ENCODE measurements at regions not wholly inside any gene's neighbourhood (a gene's known extent, or its start where the extent isn't known, plus 50 kb on each side); places are given as distances from the start of the nearest gene placed in this dataset.
"Not testable (repeated sequence)": the region's sequence is repeated elsewhere in the genome, so short reads cannot be mapped to it uniquely, and the experiment has no call there.

DNA sequence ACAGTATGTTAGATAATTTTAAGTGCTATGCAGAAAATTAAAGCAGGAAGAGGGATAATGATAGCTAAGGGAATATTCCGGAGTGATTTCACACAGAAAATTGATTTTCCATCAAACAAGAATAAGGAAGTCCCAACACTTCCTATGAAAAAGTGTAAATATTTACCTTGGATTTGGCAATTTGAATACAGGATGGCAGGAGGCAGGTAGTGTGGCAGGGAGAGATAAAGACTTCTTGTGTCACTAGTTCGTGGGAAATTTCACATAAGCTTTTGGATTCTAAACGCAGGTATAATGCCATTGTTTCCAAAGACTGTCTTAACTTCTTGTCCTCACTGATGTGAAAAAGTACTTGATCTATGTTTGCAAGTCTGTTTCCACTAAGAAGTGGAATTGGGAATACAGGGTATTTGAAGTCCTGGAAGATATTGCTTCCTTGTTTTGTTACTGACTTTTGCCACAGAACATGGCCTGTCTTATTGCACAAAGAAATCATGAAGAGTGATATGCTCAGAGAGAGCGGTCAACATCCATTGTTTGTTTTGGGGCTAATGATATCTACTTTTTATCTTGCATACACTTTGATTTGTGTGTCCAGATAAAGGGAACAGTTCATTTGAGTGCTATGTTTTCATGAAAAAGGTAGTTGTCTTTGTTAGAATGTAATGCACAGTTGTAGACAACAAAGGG lies 1216.1 kb upstream of the FAM98A start:
- DNase-seq (ENCODE audit: low spot score) = no peak

DNA sequence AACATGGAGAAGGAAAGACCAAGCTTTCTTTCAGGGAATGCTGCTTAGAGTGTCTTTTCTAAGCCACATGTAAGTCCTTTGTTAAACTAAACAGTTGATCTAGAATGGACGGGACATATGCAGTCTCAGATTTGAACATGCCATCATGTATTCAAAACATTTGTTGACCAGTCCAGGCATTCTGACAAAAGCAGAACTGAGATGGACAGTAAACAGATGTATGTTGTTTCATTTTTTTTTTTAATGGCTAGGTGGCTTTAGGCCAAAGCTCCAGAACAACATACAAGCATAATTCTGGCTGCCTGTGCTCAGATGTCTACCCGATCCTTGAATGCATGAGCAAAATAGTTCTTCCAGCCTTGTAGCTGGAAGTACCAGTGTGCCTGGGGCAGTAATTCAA lies 1211.4 kb upstream of the FAM98A start:
- no peak for DNase-seq (ENCODE audit: low spot score)

DNA sequence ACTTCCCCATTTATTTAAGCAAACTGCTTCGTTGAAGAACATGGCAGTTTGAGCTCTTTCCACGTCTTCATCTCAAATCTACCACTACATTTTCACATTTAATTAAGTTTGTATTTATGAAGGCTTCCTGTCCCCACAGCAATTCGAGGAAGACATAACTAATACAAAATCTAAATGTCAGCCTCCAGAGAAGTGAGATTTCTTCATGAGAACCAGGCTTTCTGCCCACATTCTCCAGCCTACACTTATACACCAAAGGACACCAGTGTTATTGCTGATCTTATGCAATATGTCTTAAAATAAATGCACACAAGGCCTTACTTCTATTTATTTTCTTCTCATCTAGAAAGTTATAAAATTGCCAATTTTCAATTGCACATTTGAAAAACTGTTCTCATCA lies 1209.3 kb upstream of the FAM98A start:
- DNase-seq (ENCODE audit: low spot score) = no peak

- DNase-seq (ENCODE audit: low spot score) = no peak
Observed at GRCh38 chr2:34806891-34807290, 1207.8 kb upstream of the FAM98A start.

- DNase-seq (ENCODE audit: low spot score) = no peak
Observed at GRCh38 chr2:34806396-34806795, 1207.3 kb upstream of the FAM98A start.

DNA sequence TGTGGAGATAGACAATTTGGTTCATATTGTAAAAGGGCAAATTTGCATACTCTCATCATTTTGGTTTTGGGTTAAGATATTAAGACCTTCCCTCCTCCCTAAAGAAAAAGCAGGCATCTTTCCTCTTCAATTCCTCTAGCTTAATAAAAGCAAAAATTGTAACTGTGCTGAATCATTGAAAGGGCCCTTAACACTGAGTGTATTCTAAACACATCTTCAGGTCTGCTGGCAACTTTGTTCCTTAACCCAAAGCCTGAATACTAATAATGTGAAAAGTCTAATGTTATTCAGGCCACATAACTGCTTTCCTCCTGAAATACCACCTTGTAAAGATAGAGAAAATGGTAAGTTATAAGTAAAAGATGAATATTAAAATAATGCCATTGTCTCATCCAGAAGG lies 1200.5 kb upstream of the FAM98A start:
- DNase-seq (ENCODE audit: low spot score) = no peak

DNA sequence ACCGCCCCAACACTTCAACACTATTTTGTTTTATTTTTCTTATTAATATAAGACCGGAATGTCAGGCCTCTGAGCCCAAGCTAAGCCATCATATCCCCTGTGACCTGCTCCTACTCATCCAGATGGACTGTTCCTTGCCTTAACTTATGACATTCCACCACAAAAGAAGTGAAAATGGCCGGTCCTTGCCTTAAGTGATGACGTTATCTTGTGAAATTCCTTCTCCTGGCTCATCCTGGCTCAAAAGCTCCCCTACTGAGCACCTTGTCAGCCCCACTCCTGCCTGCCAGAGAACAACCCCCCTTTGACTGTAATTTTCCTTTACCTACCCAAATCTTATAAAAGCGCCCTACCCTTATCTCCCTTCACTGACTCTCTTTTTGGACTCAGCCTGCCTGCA lies 1196.5 kb upstream of the FAM98A start:
- not testable (repeated sequence) for DNase-seq (ENCODE audit: low spot score)

DNA sequence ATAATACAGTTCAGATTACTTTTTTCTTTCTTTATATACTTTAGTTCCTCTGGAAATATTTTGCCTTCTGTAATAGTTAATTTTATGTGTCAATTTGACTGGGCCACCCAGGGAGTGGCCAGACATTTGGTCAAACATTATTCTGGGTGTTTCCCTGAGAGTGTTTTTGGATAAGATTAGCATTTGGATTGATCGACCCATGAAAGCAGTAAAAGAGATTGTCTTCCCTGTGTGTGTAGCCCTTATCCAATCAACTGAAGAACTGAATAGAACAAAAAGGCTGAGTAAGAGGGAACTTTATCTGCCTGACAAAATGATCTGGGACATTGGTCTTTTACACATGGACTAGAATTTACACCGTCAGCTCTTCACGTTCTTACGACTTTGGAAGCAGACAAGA lies 1190.1 kb upstream of the FAM98A start:
- no peak for DNase-seq (ENCODE audit: low spot score)

GRCh38 chr2:34787341-34787740 lies 1188.2 kb upstream of the FAM98A start:
- no peak for DNase-seq (ENCODE audit: low spot score)

- DNase-seq (ENCODE audit: low spot score) = no peak
Observed at GRCh38 chr2:34785206-34785785, 1186.2 kb upstream of the FAM98A start.

- DNase-seq (ENCODE audit: low spot score) = no peak
Observed at GRCh38 chr2:34784701-34785100, 1185.6 kb upstream of the FAM98A start.

GRCh38 chr2:34750742-34751141 lies 1151.6 kb upstream of the FAM98A start:
- DNase-seq (ENCODE audit: low spot score) = not testable (repeated sequence)

DNA sequence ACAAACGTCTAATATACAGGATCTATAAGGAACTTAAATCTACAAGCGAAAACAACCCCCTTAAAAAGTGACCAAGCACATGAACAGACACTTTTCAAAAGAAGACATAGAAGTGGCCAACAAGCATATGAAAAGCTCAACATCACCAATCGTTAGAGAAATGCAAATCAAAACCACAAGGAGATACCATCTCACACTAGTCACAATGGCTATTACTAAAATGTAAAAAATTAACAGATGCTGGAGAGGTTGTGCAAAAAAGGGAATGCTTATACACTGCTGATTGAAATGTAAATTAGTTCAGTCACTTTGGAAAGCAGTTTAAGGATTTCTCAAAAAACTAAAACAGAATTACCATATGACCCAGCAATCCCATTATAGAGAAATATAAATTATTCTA lies 1148.5 kb upstream of the FAM98A start:
- no peak for DNase-seq (ENCODE audit: low spot score)

DNA sequence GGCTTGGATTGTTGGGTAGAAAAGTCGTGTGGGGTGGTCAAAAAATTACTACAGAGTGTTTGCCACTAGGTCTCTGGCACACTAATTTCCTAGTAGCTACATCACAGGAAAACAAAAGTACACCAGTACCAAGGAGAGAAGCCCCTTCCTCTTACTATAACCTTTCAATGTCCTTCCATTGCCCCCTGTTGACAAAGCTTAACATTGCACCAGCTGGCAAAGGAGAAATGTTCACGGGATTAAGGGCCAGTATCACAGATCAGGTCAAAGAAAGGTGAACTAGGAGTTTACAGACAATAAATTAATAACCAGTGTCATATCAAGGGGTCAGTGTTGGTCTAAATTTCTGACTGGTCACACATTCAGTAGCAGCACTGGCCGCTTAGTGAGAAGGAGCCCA lies 1139.6 kb upstream of the FAM98A start:
- no peak for DNase-seq (ENCODE audit: low spot score)

DNA sequence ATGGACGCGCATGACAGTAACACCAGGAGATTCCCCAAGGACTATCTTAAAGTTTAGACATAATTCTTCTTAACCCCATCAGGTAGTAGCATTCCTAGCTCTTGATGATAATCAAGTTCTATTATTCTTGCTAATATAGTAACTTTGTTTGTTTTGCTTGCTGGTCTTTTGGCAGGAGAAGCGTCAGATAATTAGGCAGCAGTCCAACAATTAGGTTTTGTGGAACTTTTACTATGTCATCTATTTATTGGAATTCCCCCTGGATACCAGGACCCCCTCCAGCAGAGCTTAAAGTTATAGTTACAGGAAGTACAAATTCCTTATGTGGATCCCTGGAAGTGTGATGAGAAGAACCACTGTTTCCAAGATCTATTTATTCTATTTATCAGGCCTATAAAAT lies 1138.0 kb upstream of the FAM98A start:
- no peak for DNase-seq (ENCODE audit: low spot score)

GRCh38 chr2:34736482-34736881 lies 1137.4 kb upstream of the FAM98A start:
- DNase-seq (ENCODE audit: low spot score) = no peak

GRCh38 chr2:34734662-34735061 lies 1135.6 kb upstream of the FAM98A start:
- no peak for DNase-seq (ENCODE audit: low spot score)

DNA sequence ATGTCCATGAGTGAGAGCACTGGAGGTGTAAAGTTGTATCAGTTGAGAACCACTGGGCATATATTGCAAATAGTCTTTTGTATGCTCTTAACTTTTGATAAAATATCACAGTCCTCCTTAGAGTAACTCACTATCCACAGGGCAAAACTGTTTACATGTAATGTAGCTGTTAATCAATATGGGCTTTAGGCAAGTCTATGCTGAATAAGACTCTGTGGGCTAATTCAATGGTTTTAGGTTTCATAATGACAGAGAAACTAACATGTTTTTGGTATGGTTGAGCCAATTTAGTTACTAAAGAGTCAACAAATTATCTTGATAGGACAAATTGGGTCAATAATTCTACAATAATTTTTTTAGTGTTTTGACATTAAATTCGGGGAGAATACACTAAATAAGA lies 1134.9 kb upstream of the FAM98A start:
- no peak for DNase-seq (ENCODE audit: low spot score)

- DNase-seq (ENCODE audit: low spot score) = no peak
Observed at GRCh38 chr2:34731292-34731691, 1132.2 kb upstream of the FAM98A start.

GRCh38 chr2:34729845-34730244 lies 1130.7 kb upstream of the FAM98A start:
- DNase-seq (ENCODE audit: low spot score) = no peak

DNA sequence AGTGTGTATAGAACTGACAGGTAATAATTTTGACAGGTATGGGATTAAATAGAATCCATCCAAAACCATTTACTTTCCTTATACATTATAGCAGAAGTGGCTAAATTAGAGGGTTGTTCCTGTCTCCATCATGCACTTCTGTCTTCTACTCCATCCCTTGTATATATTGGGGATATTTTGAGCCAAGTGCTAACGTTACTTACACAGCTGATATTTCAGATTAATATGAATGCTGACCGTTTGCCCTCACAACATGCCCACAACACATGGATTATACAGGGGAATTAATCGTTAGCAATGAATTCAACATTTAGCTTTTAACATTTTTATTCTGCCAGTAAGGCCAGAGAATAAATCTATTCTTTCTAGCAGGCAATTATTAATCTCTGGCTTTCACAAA lies 1125.0 kb upstream of the FAM98A start:
- no peak for DNase-seq (ENCODE audit: low spot score)

- DNase-seq (ENCODE audit: low spot score) = no peak
Observed at GRCh38 chr2:34723683-34724082, 1124.6 kb upstream of the FAM98A start.

DNA sequence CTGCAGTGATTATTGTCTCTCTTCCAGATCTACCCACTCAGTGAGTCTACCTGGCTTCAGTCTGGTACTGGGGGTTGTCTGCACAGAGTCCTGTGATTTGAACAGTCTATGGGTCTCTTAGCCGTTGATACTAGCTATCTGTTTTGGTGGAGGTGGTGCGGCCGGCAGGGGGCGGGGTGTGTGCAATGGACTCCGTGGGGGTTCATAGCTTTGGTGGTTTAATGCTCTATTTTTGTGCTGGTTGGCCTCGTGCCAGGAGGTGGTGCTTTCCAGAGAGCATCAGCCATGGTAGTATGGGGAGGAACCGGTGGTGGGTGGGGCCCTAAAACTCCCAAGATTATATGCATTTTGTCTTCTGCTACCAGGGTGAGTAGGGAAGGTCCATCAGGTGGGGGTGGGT lies 1120.1 kb upstream of the FAM98A start:
- DNase-seq (ENCODE audit: low spot score) = no peak

DNA sequence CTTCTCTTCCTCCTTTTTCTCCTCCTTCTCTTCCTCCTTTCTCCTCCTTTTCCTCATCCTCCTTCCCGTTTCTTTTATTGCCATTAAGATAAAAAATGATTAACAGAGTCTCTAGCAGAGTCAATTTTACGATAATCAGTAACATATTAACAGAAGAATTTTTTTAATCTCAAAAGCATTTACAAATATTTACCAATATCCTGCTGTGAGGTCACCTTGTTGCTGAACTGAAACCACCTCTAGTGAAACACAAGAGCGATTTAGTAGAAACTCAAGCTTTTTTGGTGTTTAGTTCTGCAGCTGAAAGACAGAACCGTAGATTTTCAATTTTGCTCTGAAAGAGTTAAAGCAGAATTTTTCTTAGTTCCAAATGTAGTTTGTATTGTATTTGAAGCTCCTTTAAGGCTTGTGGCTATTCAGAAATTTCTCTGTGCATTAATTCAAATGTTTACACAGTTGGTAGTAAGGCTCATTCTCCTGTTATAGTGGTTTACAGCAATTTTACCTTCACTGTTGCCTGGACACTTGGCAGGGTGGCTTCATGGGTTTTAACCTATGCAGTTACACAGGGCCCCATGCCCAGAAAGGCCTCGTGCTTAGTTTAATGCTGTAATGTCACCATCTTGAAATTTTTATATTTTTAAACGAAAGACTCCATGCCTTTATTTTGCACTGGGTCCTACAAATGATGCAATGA lies 1106.6 kb upstream of the FAM98A start:
- DNase-seq (ENCODE audit: low spot score) = no peak
